H9 (cell line): ENCODE measurements at regions not wholly inside any gene's neighbourhood (a gene's known extent, or its start where the extent isn't known, plus 50 kb on each side); places are given as distances from the start of the nearest gene placed in this dataset.

Experiments used
- DNase-seq: peaks from one replicate; pipeline ENCODE4 v3.0.0-alpha.2; 2017
- H2AFZ ChIP-seq: one replicate; pipeline ENCODE4 v1.6.1; 2013; ENCODE audit warnings: mild to moderate bottlenecking, low read length, control low read depth, moderate library complexity
- H2AK5ac ChIP-seq: 2 replicates; pipeline ENCODE4 v1.6.1; 2013; ENCODE audit warnings: low read length, control low read depth, mixed read lengths; ENCODE audit not compliant: insufficient read length
- H2BK120ac ChIP-seq: one replicate; pipeline ENCODE4 v1.6.1; 2013; ENCODE audit warnings: low read depth, mild to moderate bottlenecking, low read length, control low read depth, inconsistent platforms; ENCODE audit not compliant: poor library complexity, severe bottlenecking
- H2BK12ac ChIP-seq: 2 replicates; pipeline ENCODE4 v1.6.1; 2013; ENCODE audit warnings: low read length, control low read depth, mixed read lengths, low read depth; ENCODE audit not compliant: insufficient read length
- H2BK15ac ChIP-seq: 2 replicates; pipeline ENCODE4 v1.6.1; 2013; ENCODE audit warnings: low read depth, low read length, control low read depth
- H2BK20ac ChIP-seq: one replicate; pipeline ENCODE4 v1.6.1; 2013; ENCODE audit warnings: low read depth, mild to moderate bottlenecking, low read length, control low read depth, inconsistent platforms; ENCODE audit not compliant: poor library complexity, severe bottlenecking
- H2BK5ac ChIP-seq: 2 replicates; pipeline ENCODE4 v1.6.1; 2013; ENCODE audit warnings: low read length, control low read depth, mixed read lengths; ENCODE audit not compliant: insufficient read length
- H3K14ac ChIP-seq: 2 replicates; pipeline ENCODE4 v1.6.1; 2013; ENCODE audit warnings: low read length, control low read depth; ENCODE audit not compliant: insufficient read depth
- H3K18ac ChIP-seq: 2 replicates; pipeline ENCODE4 v1.6.1; 2013; ENCODE audit warnings: low read depth, mild to moderate bottlenecking, mixed read lengths, low read length, control low read depth; ENCODE audit not compliant: insufficient read length
- H3K23ac ChIP-seq: 2 replicates; pipeline ENCODE4 v1.6.1; 2013; ENCODE audit warnings: low read length, control low read depth, mixed read lengths, low read depth; ENCODE audit not compliant: insufficient read length
- H3K23me2 ChIP-seq: 2 replicates; pipeline ENCODE4 v1.6.1; 2013; ENCODE audit warnings: low read depth, mild to moderate bottlenecking, mixed read lengths, low read length, control low read depth; ENCODE audit not compliant: insufficient read length, poor library complexity, severe bottlenecking
- H3K27ac ChIP-seq: 2 replicates; pipeline ENCODE4 v1.5.1; 2013; ENCODE audit warnings: low read length, control low read depth, mixed read lengths, low read depth; ENCODE audit not compliant: insufficient read length
- H3K27me3 ChIP-seq: 2 replicates; pipeline ENCODE4 v1.6.1; 2013; ENCODE audit warnings: low read length, control low read depth, inconsistent platforms; ENCODE audit not compliant: insufficient read depth
- H3K4ac ChIP-seq: 2 replicates; pipeline ENCODE4 v1.6.1; 2013; ENCODE audit warnings: low read depth, mild to moderate bottlenecking, control low read depth, inconsistent platforms, low read length, moderate library complexity
- H3K4me1 ChIP-seq: 2 replicates; pipeline ENCODE4 v1.6.1; 2013; ENCODE audit warnings: low read length, control low read depth, inconsistent platforms; ENCODE audit not compliant: insufficient read depth
- H3K4me2 ChIP-seq: 2 replicates; pipeline ENCODE4 v1.6.1; 2013; ENCODE audit warnings: low read length, control low read depth, mixed read lengths; ENCODE audit not compliant: insufficient read length, insufficient read depth
- H3K56ac ChIP-seq: 2 replicates; pipeline ENCODE4 v1.6.1; 2013; ENCODE audit warnings: low read depth, mild to moderate bottlenecking, mixed read lengths, low read length, control low read depth; ENCODE audit not compliant: insufficient read length
- H3K79me1 ChIP-seq: 2 replicates; pipeline ENCODE4 v1.6.1; 2013; ENCODE audit warnings: low read depth, mild to moderate bottlenecking, moderate library complexity, low read length, control low read depth, inconsistent platforms; ENCODE audit not compliant: insufficient read depth, poor library complexity, severe bottlenecking
- H3K79me2 ChIP-seq: 2 replicates; pipeline ENCODE4 v1.6.1; 2013; ENCODE audit warnings: low read length, control low read depth, inconsistent platforms; ENCODE audit not compliant: insufficient read depth
- H3K9ac ChIP-seq: 2 replicates; pipeline ENCODE4 v1.6.1; 2013; ENCODE audit warnings: low read length, control low read depth, mixed read lengths; ENCODE audit not compliant: insufficient read length; ENCODE audit errors: extremely low read depth
- H3K9me3 ChIP-seq: one replicate; pipeline ENCODE4 v1.6.1; 2013; ENCODE audit warnings: low read depth, low read length, inconsistent platforms; ENCODE audit not compliant: control insufficient read depth
- H3T11ph ChIP-seq: one replicate; pipeline ENCODE4 v1.6.1; 2013; ENCODE audit warnings: mild to moderate bottlenecking, low read length, control low read depth, inconsistent platforms
- H4K20me1 ChIP-seq: one replicate; pipeline ENCODE4 v1.6.1; 2013; ENCODE audit not compliant: control insufficient read depth, insufficient read length, insufficient read depth
- H4K5ac ChIP-seq: 2 replicates; pipeline ENCODE4 v1.6.1; 2013; ENCODE audit warnings: low read depth, mild to moderate bottlenecking, mixed read lengths, low read length, control low read depth; ENCODE audit not compliant: insufficient read length
- H4K8ac ChIP-seq: replicated peaks from 2 replicates; pipeline ENCODE4 v1.6.1; 2013; ENCODE audit warnings: low read length, control low read depth, mixed read lengths, low read depth; ENCODE audit not compliant: insufficient read length
- H4K91ac ChIP-seq: 2 replicates; pipeline ENCODE4 v1.6.1; 2013; ENCODE audit warnings: low read depth, mild to moderate bottlenecking, moderate library complexity, mixed read lengths, low read length, control low read depth; ENCODE audit not compliant: insufficient read length
- H3K27ac Mint-ChIP-seq, 3 experiments: 2 replicates in 2 of 3; 3 replicates in 1 of 3; pipeline ENCODE4 v1.8.0; 2020 to 2021; ENCODE audit warnings: mixed read lengths in 3 of 3, mild to moderate bottlenecking in 1 of 3, moderate library complexity in 1 of 3
- H3K27me3 Mint-ChIP-seq: 2 replicates; pipeline ENCODE4 v1.8.0; 2021; ENCODE audit warnings: low read depth, mild to moderate bottlenecking, moderate library complexity, mixed read lengths
- H3K36me3 Mint-ChIP-seq, 3 experiments: 2 replicates in 2 of 3; 3 replicates in 1 of 3; pipeline ENCODE4 v1.8.0; 2020 to 2021; ENCODE audit warnings: low read depth in 3 of 3, mixed read lengths in 3 of 3; ENCODE audit not compliant: insufficient read depth in 1 of 3
- H3K4me1 Mint-ChIP-seq, 2 experiments: 2 replicates each; pipeline ENCODE4 v1.8.0; 2020; ENCODE audit warnings: mixed read lengths in 2 of 2
- H3K4me3 Mint-ChIP-seq, 2 experiments: 2 replicates in 1 of 2; 3 replicates in 1 of 2; pipeline ENCODE4 v1.8.0; 2020 to 2021; ENCODE audit warnings: mild to moderate bottlenecking in 2 of 2, mixed read lengths in 2 of 2, moderate library complexity in 1 of 2
- H3K9me3 Mint-ChIP-seq, 2 experiments: 2 replicates in 1 of 2; 3 replicates in 1 of 2; pipeline ENCODE4 v1.8.0; 2020; ENCODE audit warnings: mild to moderate bottlenecking in 2 of 2, mixed read lengths in 2 of 2, moderate library complexity in 1 of 2
- WGBS: extraction: QIAGEN DNeasy Blood & Tissue Kit; methylation state at CpG from one replicate; pipeline ENCODE4 v1.1.7; 2013; ENCODE audit warnings: missing lambda C conversion rate, low lambda C conversion rate, mixed read lengths; ENCODE audit not compliant: insufficient read length; ENCODE audit errors: extremely low coverage; 5-methylcytosine and 5-hydroxymethylcytosine counted together
- TF ChIP-seq, protein P1 (sequence below): fragments of 200-600 bp; sonication (generic); conservative IDR thresholded peaks from 3 replicates; pipeline ENCODE4 v1.8.0; 2021; ENCODE audit warnings: antibody characterized with exemption, mild to moderate bottlenecking

DNA sequence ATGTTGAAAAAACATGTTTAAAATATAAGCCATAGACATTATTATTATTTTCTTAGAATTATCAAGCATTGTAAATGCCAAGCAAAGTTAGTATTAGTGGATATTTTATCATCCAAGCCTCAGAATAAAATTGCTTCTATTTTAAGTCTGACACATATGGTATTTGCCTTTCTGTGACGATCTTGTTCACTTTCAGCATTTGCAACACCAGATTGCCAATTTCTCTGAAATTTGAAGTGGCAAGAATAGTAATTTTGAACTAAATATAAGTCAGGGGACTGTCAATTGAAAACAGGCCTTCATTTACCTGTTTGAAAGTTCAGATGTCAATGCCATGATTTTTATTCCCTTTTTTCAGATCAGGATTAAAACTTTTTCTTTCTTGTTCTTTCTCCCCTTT lies 1233.6 kb upstream of the CDH18 start:
- no peaks in the 10 kb centered on the region; the same call in 1 of the 2 replicates for H3K4me1 ChIP-seq
- H2AFZ ChIP-seq = no peak overlapping the region
- H3K9me3 Mint-ChIP-seq = no peaks in the 10 kb centered on the region
- no peak overlapping the region for H3K23ac ChIP-seq
- no peaks in the 10 kb centered on the region for H4K20me1 ChIP-seq
- H3K79me1 ChIP-seq = no peaks in the 10 kb centered on the region
- H2BK12ac ChIP-seq = no peak overlapping the region
- no peaks in the 10 kb centered on the region for H3K9me3 ChIP-seq
- H4K8ac ChIP-seq = no peak overlapping the region
- H3K27me3 ChIP-seq = no peaks in the 10 kb centered on the region
- no peaks in the 10 kb centered on the region for H3K27me3 Mint-ChIP-seq
- no peak overlapping the region for H3K27ac Mint-ChIP-seq
- no CpG with 5 or more reads among the region's 1 CpG for WGBS
- DNase-seq = no peak
- no peak overlapping the region for H3K14ac ChIP-seq
- H3K4me1 Mint-ChIP-seq = peaks cover 0 to 4% of the 10 kb centered on the region in 2 experiments; a peak in 2 of 4 replicates
- H3K36me3 Mint-ChIP-seq = no peaks in the 10 kb centered on the region
- H2AK5ac ChIP-seq = no peak overlapping the region
- no peaks in the 10 kb centered on the region for H3K79me2 ChIP-seq
- no peak overlapping the region for H3T11ph ChIP-seq
- H3K9ac ChIP-seq = no peak overlapping the region
- no peak overlapping the region for H2BK5ac ChIP-seq
- H2BK120ac ChIP-seq = no peak overlapping the region
- no peak overlapping the region for H3K56ac ChIP-seq
- H3K4me3 Mint-ChIP-seq = no peak overlapping the region
- H3K23me2 ChIP-seq = no peaks in the 10 kb centered on the region
- H3K18ac ChIP-seq = no peak overlapping the region
- no peak overlapping the region for H4K5ac ChIP-seq
- no peak overlapping the region for H2BK20ac ChIP-seq
- no peak overlapping the region for H3K4ac ChIP-seq
- TF ChIP-seq, protein P1, sequence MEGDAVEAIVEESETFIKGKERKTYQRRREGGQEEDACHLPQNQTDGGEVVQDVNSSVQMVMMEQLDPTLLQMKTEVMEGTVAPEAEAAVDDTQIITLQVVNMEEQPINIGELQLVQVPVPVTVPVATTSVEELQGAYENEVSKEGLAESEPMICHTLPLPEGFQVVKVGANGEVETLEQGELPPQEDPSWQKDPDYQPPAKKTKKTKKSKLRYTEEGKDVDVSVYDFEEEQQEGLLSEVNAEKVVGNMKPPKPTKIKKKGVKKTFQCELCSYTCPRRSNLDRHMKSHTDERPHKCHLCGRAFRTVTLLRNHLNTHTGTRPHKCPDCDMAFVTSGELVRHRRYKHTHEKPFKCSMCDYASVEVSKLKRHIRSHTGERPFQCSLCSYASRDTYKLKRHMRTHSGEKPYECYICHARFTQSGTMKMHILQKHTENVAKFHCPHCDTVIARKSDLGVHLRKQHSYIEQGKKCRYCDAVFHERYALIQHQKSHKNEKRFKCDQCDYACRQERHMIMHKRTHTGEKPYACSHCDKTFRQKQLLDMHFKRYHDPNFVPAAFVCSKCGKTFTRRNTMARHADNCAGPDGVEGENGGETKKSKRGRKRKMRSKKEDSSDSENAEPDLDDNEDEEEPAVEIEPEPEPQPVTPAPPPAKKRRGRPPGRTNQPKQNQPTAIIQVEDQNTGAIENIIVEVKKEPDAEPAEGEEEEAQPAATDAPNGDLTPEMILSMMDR = no peak
- H2BK15ac ChIP-seq = no peak overlapping the region
- H4K91ac ChIP-seq = no peak overlapping the region
- H3K27ac ChIP-seq = no peak overlapping the region
- H3K4me2 ChIP-seq = no peak overlapping the region
